Mesendoderm (in vitro differentiated cells): ENCODE measurements at regions not wholly inside any gene's neighbourhood (a gene's known extent, or its start where the extent isn't known, plus 50 kb on each side); places are given as distances from the start of the nearest gene placed in this dataset.

Experiments used
- DNase-seq: peaks from one replicate; pipeline ENCODE4 v3.0.0; 2013
- H2AK5ac ChIP-seq: 2 replicates; pipeline ENCODE4 v1.6.1; 2013; ENCODE audit warnings: low read length, inconsistent platforms
- H2BK120ac ChIP-seq: 2 replicates; pipeline ENCODE4 v1.6.1; 2013; ENCODE audit warnings: low read depth, mild to moderate bottlenecking, low read length, moderate library complexity, mixed read lengths
- H2BK15ac ChIP-seq: replicated peaks from 2 replicates; pipeline ENCODE4 v1.6.1; 2013; ENCODE audit warnings: low read depth, mild to moderate bottlenecking, moderate library complexity
- H2BK5ac ChIP-seq: 2 replicates; pipeline ENCODE4 v1.6.1; 2013; ENCODE audit warnings: low read length, inconsistent platforms
- H3K18ac ChIP-seq: 2 replicates; pipeline ENCODE4 v1.6.1; 2013; ENCODE audit warnings: mild to moderate bottlenecking, low read length, mixed read lengths
- H3K23ac ChIP-seq: one replicate; pipeline ENCODE4 v1.6.1; 2013; ENCODE audit warnings: low read length
- H3K27ac ChIP-seq: 2 replicates; pipeline ENCODE4 v1.5.1; 2013; ENCODE audit warnings: low read depth, mild to moderate bottlenecking, inconsistent platforms, low read length, moderate library complexity
- H3K27me3 ChIP-seq: 2 replicates; pipeline ENCODE4 v1.6.1; 2013; ENCODE audit warnings: low read length, control low read depth, mild to moderate bottlenecking, inconsistent platforms; ENCODE audit not compliant: insufficient read depth, poor library complexity
- H3K36me3 ChIP-seq: 2 replicates; pipeline ENCODE4 v1.6.1; 2013; ENCODE audit warnings: low read length, inconsistent platforms; ENCODE audit not compliant: control insufficient read depth, insufficient read depth
- H3K4ac ChIP-seq: one replicate; pipeline ENCODE4 v1.6.1; 2013; ENCODE audit warnings: low read depth, mild to moderate bottlenecking, low read length, moderate library complexity
- H3K4me1 ChIP-seq: 2 replicates; pipeline ENCODE4 v1.6.1; 2013; ENCODE audit warnings: low read depth, low read length, inconsistent platforms; ENCODE audit not compliant: control insufficient read depth
- H3K4me2 ChIP-seq: 2 replicates; pipeline ENCODE4 v1.6.1; 2013; ENCODE audit warnings: low read length
- H3K4me3 ChIP-seq: 2 replicates; pipeline ENCODE4 v1.5.1; 2013; ENCODE audit warnings: mild to moderate bottlenecking, low read length
- H3K56ac ChIP-seq: one replicate; pipeline ENCODE4 v1.6.1; 2013; ENCODE audit warnings: low read length
- H3K79me1 ChIP-seq: 2 replicates; pipeline ENCODE4 v1.6.1; 2013; ENCODE audit warnings: low read length, inconsistent platforms
- H3K79me2 ChIP-seq: 2 replicates; pipeline ENCODE4 v1.6.1; 2013; ENCODE audit warnings: mild to moderate bottlenecking, low read length; ENCODE audit not compliant: control insufficient read depth, insufficient read depth
- H3K9ac ChIP-seq: 2 replicates; pipeline ENCODE4 v1.6.1; 2013; ENCODE audit warnings: low read length, inconsistent platforms
- H4K5ac ChIP-seq: one replicate; pipeline ENCODE4 v1.6.1; 2013; ENCODE audit warnings: low read length
- H4K8ac ChIP-seq: one replicate; pipeline ENCODE4 v1.6.1; 2013; ENCODE audit warnings: low read depth, mild to moderate bottlenecking, control low read depth, low read length, moderate library complexity
- WGBS: extraction: QIAGEN DNeasy Blood & Tissue Kit; methylation state at CpG from one replicate; pipeline ENCODE4 v1.1.7; 2013; ENCODE audit warnings: low lambda C conversion rate, missing lambda C conversion rate; ENCODE audit not compliant: insufficient coverage; ENCODE audit errors: extremely low coverage; 5-methylcytosine and 5-hydroxymethylcytosine counted together

GRCh38 chr10:7043055-7043653 lies 367.7 kb downstream of the SFMBT2 start:
- no CpG with 5 or more reads among the region's 3 CpGs for WGBS
- Histone ChIP-seq H3K27ac (no peak overlapping the region), H4K8ac (no peak overlapping the region), H3K9ac (no peak overlapping the region), H2BK5ac (no peak overlapping the region), H3K4me2 (no peak overlapping the region), H3K36me3 (no peaks in the 10 kb centered on the region), H3K27me3 (no peaks in the 10 kb centered on the region), H3K4me1 (no peaks in the 10 kb centered on the region), H3K79me2 (no peaks in the 10 kb centered on the region), H3K4me3 (no peak overlapping the region), H4K5ac (no peak overlapping the region), H3K18ac (no peak overlapping the region), H3K79me1 (no peaks in the 10 kb centered on the region), H2AK5ac (no peak overlapping the region), H2BK15ac (no peak overlapping the region), H3K56ac (no peak overlapping the region), H2BK120ac (no peak overlapping the region), H3K23ac (no peak overlapping the region), H3K4ac (no peak overlapping the region)
- no peak for DNase-seq

GRCh38 chr10:7042419-7043054 lies 368.3 kb downstream of the SFMBT2 start:
- Histone ChIP-seq H3K79me1 (no peaks in the 10 kb centered on the region), H4K8ac (no peak overlapping the region), H3K56ac (no peak overlapping the region), H3K4me3 (no peak overlapping the region), H2BK120ac (no peak overlapping the region), H3K27me3 (no peaks in the 10 kb centered on the region), H3K23ac (no peak overlapping the region), H3K18ac (no peak overlapping the region), H3K36me3 (no peaks in the 10 kb centered on the region), H3K4me2 (no peak overlapping the region), H4K5ac (no peak overlapping the region), H3K4me1 (no peaks in the 10 kb centered on the region), H2BK15ac (no peak overlapping the region), H3K4ac (no peak overlapping the region), H2BK5ac (no peak overlapping the region), H3K27ac (no peak overlapping the region), H3K9ac (no peak overlapping the region), H2AK5ac (no peak overlapping the region), H3K79me2 (no peaks in the 10 kb centered on the region)
- no peak for DNase-seq
- no CpG with 5 or more reads among the region's 6 CpGs for WGBS

- Histone ChIP-seq H3K4me3 (no peak overlapping the region), H2BK5ac (no peak overlapping the region), H3K27me3 (no peaks in the 10 kb centered on the region), H3K9ac (no peak overlapping the region), H2BK15ac (no peak overlapping the region), H4K8ac (no peak overlapping the region), H3K4me2 (no peak overlapping the region), H2AK5ac (no peak overlapping the region), H3K4ac (no peak overlapping the region), H3K36me3 (no peaks in the 10 kb centered on the region), H3K79me2 (no peaks in the 10 kb centered on the region), H3K79me1 (no peaks in the 10 kb centered on the region), H3K56ac (no peak overlapping the region), H3K18ac (no peak overlapping the region), H3K27ac (no peak overlapping the region), H4K5ac (no peak overlapping the region), H2BK120ac (no peak overlapping the region), H3K23ac (no peak overlapping the region), H3K4me1 (no peaks in the 10 kb centered on the region)
- no CpG with 5 or more reads among the region's 4 CpGs for WGBS
- DNase-seq = no peak
Measured at GRCh38 chr10:7042000-7042399, 368.8 kb downstream of the SFMBT2 start.

- Histone ChIP-seq H3K4me3 (no peak overlapping the region), H3K79me2 (no peaks in the 10 kb centered on the region), H3K4me1 (no peaks in the 10 kb centered on the region), H3K4ac (no peak overlapping the region), H3K18ac (no peak overlapping the region), H3K4me2 (no peak overlapping the region), H3K36me3 (no peaks in the 10 kb centered on the region), H2BK15ac (no peak overlapping the region), H3K23ac (no peak overlapping the region), H3K9ac (no peak overlapping the region), H2BK120ac (no peak overlapping the region), H3K56ac (no peak overlapping the region), H3K27me3 (no peaks in the 10 kb centered on the region), H4K8ac (no peak overlapping the region), H4K5ac (no peak overlapping the region), H3K79me1 (no peaks in the 10 kb centered on the region), H3K27ac (no peak overlapping the region), H2AK5ac (no peak overlapping the region), H2BK5ac (no peak overlapping the region)
- no CpG with 5 or more reads among the region's 11 CpGs for WGBS
- no peak for DNase-seq
Measured at GRCh38 chr10:7040681-7041080, 370.2 kb downstream of the SFMBT2 start.

GRCh38 chr10:7039859-7040258 lies 371.0 kb downstream of the SFMBT2 start:
- no peak overlapping the region for H4K8ac ChIP-seq
- H3K23ac ChIP-seq = no peak overlapping the region
- H2BK120ac ChIP-seq = no peak overlapping the region
- H3K18ac ChIP-seq = no peak overlapping the region
- no peak for DNase-seq
- no peaks in the 10 kb centered on the region for H3K4me1 ChIP-seq
- no peak overlapping the region for H2BK15ac ChIP-seq
- H4K5ac ChIP-seq = no peak overlapping the region
- no peak overlapping the region for H3K4me3 ChIP-seq
- no peak overlapping the region for H2AK5ac ChIP-seq
- H3K4me2 ChIP-seq = no peak overlapping the region
- H3K36me3 ChIP-seq = no peaks in the 10 kb centered on the region
- H3K79me2 ChIP-seq = no peaks in the 10 kb centered on the region
- no peak overlapping the region for H3K56ac ChIP-seq
- H3K4ac ChIP-seq = no peak overlapping the region
- no peak overlapping the region for H3K9ac ChIP-seq
- H3K27me3 ChIP-seq = no peaks in the 10 kb centered on the region
- no peak overlapping the region for H3K27ac ChIP-seq
- no peak overlapping the region for H2BK5ac ChIP-seq
- H3K79me1 ChIP-seq = no peaks in the 10 kb centered on the region

- no peak overlapping the region for H3K23ac ChIP-seq
- no peak overlapping the region for H2BK120ac ChIP-seq
- no peaks in the 10 kb centered on the region for H3K36me3 ChIP-seq
- H4K8ac ChIP-seq = no peak overlapping the region
- H3K27me3 ChIP-seq = no peaks in the 10 kb centered on the region
- no peaks in the 10 kb centered on the region for H3K79me2 ChIP-seq
- WGBS = no CpG with 5 or more reads among the region's 1 CpG
- no peak overlapping the region for H3K9ac ChIP-seq
- no peak overlapping the region for H3K27ac ChIP-seq
- no peak overlapping the region for H4K5ac ChIP-seq
- H3K4ac ChIP-seq = no peak overlapping the region
- H3K79me1 ChIP-seq = no peaks in the 10 kb centered on the region
- no peak overlapping the region for H3K4me2 ChIP-seq
- H3K4me1 ChIP-seq = no peaks in the 10 kb centered on the region
- H3K18ac ChIP-seq = no peak overlapping the region
- no peak for DNase-seq
- H2BK15ac ChIP-seq = no peak overlapping the region
- no peak overlapping the region for H2BK5ac ChIP-seq
- H3K56ac ChIP-seq = no peak overlapping the region
- H3K4me3 ChIP-seq = no peak overlapping the region
- H2AK5ac ChIP-seq = no peak overlapping the region
Measured at GRCh38 chr10:7038416-7038815, 372.4 kb downstream of the SFMBT2 start.
